Keratinocyte (primary cell): ENCODE measurements at regions not wholly inside any gene's neighbourhood (a gene's known extent, or its start where the extent isn't known, plus 50 kb on each side); places are given as distances from the start of the nearest gene placed in this dataset.

Source experiments
- EZH2 ChIP-seq: IDR thresholded peaks from one replicate; pipeline ENCODE4 v1.6.1; 2012; ENCODE audit warnings: inconsistent platforms, mild to moderate bottlenecking, low read length, moderate library complexity
- TF ChIP-seq, protein P1 (sequence below), 3 experiments: IDR thresholded peaks in 1 of 3; conservative IDR thresholded peaks in 1 of 3; optimal IDR thresholded peaks in 1 of 3; 2 replicates in 2 of 3; 3 replicates in 1 of 3; pipeline versions ENCODE3 to v1.5.1; 2011; ENCODE audit warnings: low read length in 3 of 3, mild to moderate bottlenecking in 3 of 3, moderate library complexity in 2 of 3, control low read depth in 1 of 3, inconsistent platforms in 1 of 3; ENCODE audit not compliant: insufficient read depth in 2 of 3; ENCODE audit errors: extremely low read depth in 1 of 3

DNA sequence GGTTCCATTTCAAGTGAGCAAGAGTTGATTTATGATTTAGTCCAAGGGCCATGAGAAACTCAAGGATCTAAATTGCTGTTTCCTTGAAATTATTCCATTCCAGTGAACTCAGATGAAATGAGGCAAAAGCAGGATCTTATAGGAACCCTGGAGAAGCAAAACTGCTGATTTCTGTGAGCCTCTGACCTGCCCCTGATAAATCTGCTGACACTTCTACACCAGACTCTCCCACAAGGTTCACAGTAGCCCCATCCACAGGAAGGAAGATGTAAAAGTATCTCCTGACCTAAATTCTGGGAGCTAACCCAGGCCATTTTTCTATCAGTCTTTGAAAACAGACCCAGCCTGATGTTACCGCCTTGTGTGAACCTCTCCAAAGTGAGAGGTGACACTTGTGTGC lies 987.6 kb upstream of the AUTS2 start:
- no peak for TF ChIP-seq EZH2
- TF ChIP-seq, protein P1, sequence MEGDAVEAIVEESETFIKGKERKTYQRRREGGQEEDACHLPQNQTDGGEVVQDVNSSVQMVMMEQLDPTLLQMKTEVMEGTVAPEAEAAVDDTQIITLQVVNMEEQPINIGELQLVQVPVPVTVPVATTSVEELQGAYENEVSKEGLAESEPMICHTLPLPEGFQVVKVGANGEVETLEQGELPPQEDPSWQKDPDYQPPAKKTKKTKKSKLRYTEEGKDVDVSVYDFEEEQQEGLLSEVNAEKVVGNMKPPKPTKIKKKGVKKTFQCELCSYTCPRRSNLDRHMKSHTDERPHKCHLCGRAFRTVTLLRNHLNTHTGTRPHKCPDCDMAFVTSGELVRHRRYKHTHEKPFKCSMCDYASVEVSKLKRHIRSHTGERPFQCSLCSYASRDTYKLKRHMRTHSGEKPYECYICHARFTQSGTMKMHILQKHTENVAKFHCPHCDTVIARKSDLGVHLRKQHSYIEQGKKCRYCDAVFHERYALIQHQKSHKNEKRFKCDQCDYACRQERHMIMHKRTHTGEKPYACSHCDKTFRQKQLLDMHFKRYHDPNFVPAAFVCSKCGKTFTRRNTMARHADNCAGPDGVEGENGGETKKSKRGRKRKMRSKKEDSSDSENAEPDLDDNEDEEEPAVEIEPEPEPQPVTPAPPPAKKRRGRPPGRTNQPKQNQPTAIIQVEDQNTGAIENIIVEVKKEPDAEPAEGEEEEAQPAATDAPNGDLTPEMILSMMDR (optimal IDR thresholded peaks at IDR 0.05 in 1 of 3, IDR thresholded peaks at IDR 0.05 in 1 of 3, conservative IDR thresholded peaks at IDR 0.05 in 1 of 3; ENCODE audit: extremely low read depth in 1 of 3, insufficient read depth in 2 of 3, low read length in 3 of 3), result no peak
